HG02884 (cell line): ENCODE measurements at regions not wholly inside any gene's neighbourhood (a gene's known extent, or its start where the extent isn't known, plus 50 kb on each side); places are given as distances from the start of the nearest gene placed in this dataset.

Experiments
- ATAC-seq: cut with Tn5 transposase; IDR thresholded peaks from one replicate; pipeline ENCODE4 v1.9.1; 2021; ENCODE audit warnings: mild to moderate bottlenecking, moderate library complexity; ENCODE audit not compliant: unreplicated experiment

DNA sequence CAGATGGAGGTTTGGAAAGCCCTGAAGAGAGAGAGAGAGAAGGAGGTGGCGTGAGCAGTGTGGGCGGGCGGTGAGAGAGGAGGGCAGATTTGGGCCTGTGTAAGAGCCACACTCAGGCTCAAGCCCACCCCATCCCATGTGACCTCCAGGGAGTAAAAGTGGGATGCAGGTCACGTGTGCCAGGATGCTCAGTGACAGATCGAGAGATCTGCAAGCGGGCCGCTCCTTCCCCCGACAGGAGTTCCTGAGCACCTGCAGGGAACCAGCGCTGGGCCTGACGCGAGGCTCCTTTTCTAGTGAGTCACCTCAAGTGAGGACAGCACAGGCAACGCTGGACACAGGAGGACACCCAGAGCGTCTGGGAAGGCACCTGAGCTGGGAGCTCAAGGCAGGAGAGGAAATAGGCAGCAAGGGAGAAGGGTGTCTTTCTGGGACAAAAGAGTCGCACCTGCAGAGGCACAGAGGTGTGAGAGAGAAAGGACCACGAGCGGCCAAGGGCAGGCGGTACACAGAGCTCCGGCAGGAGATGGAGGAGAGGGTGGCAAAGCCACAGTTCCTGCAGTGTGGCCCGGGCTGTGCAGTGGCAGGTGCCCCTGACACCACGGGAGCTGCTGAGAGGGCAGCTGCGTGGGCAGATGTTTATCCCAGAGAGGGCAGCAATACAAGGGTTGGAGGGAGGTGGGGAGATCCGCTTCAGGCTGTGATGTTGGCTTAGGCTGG, 1294.8 kb downstream of the TBC1D22A start:
- ATAC-seq = no peak

DNA sequence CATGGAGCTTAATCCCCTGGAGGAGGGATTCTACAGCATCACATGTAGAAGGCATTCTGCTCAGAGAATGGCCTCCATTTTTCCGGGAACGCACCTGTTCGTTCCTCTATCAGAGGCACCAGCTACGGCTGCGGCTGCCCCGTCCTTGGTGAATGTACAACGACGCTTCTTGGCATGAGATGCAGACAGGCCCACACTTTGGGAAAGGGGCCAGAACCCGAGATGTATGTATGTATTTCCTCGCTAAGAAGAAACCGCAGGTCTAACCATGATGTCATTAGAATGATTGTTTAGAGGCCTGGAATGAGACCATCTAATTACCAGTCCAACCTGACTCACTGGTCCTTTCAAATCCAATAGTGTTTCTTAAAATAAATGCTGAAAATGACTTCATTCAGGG, 1293.4 kb downstream of the TBC1D22A start:
- no peak for ATAC-seq

GRCh38 chr22:48055185-48055584, 1292.7 kb downstream of the TBC1D22A start:
- no peak for ATAC-seq

DNA sequence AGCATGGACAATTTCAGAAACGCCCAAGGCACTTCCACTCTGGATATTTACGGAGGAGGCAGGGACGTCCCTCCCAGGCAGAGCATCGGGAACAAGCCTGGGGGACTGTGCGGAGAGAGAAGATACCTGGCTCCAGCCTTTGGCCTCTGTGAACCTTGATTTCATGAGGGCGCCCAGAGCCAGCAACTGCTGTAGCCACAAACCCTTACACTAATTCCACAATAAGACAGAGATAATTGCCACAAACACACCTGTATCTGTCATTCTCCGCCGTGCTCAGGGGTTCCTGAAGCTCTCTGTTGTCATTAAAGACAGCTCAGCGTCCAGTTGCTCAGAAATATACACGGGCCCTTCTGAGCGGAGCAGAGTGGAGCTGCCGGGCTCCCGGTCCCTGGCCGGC, 1292.1 kb downstream of the TBC1D22A start:
- no peak for ATAC-seq

GRCh38 chr22:48053973-48054372, 1291.5 kb downstream of the TBC1D22A start:
- no peak for ATAC-seq

DNA sequence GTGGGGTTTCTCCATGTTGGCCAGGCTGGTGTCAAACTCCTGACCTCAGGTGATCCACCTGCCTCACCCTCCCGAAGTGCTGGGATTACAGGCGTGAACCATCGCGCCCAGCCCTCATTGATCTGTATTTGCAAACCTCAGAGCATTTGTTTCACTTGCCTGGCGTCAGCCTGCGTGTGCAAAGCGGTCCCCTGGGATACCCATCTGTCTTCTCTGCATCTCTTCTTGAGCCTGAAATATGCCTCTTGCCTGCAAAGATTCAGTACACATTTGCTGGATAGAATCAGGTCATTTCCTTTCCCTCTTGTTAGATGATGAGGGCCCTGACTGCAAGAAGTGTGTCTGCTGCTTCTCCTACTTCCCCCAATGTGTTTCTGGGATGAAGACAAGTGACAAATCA, 1291.0 kb downstream of the TBC1D22A start:
- ATAC-seq = no peak

DNA sequence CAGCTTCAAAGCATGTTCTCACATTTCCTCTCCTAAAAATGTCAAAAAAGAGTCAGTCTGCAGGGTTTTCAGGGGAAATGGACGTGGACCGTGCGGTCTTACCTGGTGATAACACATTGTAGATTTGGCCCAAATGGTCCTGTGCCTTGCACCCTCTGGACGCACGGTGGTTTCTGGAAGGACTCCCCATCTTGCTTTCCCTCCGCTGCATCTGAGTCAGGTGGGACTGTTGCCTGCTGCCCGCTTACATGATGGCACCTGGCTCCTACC, 1290.1 kb downstream of the TBC1D22A start:
- ATAC-seq = no peak

DNA sequence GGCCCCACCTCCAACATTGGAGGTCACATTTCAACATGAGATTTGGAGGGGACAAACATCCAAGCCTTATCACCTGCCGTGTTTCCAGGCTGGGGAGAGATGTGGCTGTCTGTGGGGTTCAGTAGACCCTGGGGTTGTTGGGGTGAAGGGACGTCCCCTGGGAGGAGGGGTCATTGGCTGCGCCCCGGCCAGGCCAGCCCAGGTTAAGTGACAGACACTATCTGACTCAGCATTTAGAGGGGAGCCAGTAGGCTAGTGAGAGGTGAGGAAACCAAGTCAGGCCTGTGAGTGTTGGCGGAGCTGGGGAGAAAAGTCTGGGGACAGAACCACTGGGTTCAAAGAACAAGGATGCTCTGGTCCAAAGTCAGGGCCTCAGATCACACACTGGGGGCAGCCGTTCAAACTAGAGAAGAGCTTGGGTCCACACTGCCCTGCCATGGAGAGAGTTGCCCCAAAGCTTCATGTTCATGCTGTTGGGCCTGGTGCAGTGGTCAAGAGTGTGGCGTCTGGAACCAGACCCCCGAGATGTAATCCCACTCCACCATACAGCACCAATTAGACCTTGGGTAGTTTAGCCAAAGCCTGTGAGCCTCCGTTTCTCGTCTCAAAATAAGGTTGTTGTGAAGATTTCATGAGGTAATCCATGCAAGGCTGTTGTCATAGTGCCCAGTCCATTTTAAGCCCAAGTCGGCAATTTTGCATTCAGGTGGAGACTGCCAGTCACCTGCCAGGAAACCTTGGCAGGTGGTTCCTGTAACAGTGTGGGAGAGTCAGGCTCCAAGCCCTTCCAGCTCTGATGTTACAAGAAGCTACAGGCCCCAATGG, 1289.6 kb downstream of the TBC1D22A start:
- ATAC-seq = no peak

GRCh38 chr22:48050836-48051235, 1288.4 kb downstream of the TBC1D22A start:
- ATAC-seq = no peak

DNA sequence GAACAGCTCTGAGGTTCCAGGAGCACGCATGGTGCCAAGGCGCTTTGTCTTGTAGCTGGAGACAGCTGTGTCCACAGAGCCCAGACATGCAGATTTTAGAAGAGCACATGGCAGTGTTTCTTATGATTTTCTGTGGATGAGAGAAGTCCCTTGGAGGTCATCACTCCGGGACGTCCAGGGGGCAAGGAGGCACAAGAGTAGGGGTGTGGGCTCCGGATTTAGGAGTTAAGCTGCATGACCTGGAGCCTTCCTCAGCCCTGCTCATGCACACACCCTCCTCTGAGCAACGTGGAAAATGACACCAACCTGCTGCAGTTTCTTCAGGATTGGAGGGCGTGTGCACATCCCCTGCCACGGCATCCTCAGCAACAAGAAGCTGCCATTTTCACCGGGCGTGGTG, 1286.7 kb downstream of the TBC1D22A start:
- ATAC-seq = no peak

- ATAC-seq = no peak
Observed at GRCh38 chr22:48047722-48048500, 1285.5 kb downstream of the TBC1D22A start.

GRCh38 chr22:48045369-48045768, 1282.9 kb downstream of the TBC1D22A start:
- peak; percentile 88 for ATAC-seq

GRCh38 chr22:48044487-48045060, 1282.1 kb downstream of the TBC1D22A start:
- ATAC-seq = no peak

- ATAC-seq = no peak
Observed at GRCh38 chr22:48043581-48043980, 1281.1 kb downstream of the TBC1D22A start.

GRCh38 chr22:48042621-48043395, 1280.4 kb downstream of the TBC1D22A start:
- ATAC-seq = no peak

DNA sequence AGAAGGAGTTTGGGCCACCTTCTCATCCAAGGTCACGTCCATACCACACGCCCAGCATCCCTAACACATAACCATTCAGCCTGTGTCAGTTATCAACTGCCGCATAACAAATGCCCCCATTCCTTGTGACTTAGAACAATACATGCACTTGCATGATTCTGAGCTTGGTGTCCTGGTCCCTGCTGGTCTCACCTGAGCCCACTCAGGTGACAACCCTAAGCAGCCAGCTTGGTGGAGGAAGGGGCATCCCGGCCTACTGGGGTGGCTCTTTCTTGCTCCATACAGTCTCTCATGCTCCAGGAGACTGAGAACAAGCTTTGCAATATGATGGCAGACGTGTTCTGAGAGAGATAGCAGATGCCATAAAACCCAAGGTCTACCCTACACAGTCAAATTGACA, 1276.9 kb downstream of the TBC1D22A start:
- ATAC-seq = no peak

GRCh38 chr22:48037618-48038017, 1275.2 kb downstream of the TBC1D22A start:
- no peak for ATAC-seq

DNA sequence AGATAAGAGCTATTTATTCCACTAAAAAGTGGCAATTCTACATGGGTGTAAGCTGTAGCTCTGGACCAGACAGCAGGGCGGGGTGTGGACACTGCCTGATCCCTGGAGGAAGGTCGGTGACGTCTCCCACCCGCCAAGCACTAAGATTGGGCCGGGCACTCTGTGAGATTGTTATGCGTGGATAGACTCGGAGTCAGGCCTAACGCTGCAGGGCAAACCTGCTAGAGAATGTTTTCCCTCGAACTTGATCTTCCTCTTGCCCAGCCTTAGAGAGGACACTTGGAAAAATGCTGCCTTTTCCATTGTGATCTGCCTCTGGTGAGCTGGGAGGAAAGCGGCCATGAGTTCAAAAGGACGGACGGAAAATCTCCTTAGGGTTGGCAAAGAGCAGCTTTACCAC, 1273.4 kb downstream of the TBC1D22A start:
- ATAC-seq = no peak

DNA sequence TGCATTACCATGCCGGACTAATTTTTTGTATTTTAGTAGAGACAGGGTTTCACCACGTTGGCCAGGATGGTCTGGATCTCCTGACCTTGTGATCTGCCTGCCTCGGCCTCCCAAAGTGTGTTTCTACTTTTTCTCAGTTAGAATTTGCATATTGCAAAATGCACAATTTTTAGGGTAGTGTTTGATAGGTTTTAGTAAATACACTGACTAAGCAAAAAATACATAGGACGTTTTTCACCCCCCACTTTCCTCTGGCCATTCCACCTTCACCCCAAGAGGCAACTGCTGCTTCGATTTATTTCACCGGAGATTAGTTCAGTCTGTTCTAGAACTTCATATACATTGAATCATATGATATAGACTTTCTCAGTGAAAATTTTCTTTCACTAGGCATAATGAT, 1269.1 kb downstream of the TBC1D22A start:
- no peak for ATAC-seq

DNA sequence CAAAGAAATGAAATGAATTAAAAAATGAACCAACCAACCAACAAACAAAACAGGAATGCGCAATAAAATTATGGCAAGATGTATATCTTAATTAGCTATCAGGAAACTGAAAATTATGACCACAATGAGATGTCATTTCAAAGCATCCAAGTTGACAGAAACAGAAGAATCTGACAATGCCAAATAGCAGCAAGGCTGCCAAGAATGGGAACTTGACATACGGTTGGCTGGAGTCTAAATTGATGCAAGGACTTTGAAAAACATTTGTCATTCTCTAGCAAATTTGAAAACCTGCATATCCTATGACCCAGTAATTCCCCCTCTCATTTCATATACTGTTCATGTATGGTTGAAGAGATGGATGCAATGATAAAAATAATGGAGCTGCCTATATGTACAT, 1262.6 kb downstream of the TBC1D22A start:
- no peak for ATAC-seq

GRCh38 chr22:48021991-48022401, 1259.5 kb downstream of the TBC1D22A start:
- ATAC-seq = no peak
